Retina (tissue), 1 donor: ENCODE measurements at regions not wholly inside any gene's neighbourhood (a gene's known extent, or its start where the extent isn't known, plus 50 kb on each side); places are given as distances from the start of the nearest gene placed in this dataset.

Experiments used
- DNase-seq: peaks from one replicate; pipeline ENCODE4 v3.0.0-alpha.2; 2016

- DNase-seq: no peak
These were observed 97.2 kb upstream of the MAD2L1 start for GRCh38 chr4:120163895-120164294.

DNA sequence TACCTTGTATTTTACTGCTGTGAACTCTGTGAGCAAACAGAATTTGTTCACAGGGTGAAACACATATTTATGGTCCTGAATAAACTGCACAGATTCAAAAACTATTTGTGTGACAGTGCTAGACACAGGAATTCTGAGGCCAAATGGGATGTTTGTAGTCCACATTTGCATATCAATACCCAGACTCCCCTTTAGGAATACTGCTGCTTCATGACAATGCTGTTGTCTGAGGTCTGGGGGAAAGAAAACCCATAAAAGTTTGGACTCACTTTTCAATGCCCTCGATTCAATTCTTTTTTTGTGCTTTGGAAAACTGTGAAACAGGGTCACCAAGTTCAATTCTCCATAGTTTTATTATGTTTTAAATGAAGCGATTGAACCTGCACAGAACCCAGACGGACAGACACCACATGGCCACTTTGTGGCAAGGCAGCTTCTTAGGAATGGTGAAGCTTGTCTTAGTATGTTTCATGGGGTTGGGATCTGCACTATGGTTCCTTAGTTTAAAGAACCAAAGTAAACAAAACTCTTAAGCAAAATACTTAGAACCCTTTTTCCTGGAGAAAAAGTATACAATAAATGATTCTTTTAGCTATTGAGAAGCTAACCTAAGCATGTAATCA lies 92.3 kb upstream of the MAD2L1 start:
- DNase-seq: peak; percentile 6

DNA sequence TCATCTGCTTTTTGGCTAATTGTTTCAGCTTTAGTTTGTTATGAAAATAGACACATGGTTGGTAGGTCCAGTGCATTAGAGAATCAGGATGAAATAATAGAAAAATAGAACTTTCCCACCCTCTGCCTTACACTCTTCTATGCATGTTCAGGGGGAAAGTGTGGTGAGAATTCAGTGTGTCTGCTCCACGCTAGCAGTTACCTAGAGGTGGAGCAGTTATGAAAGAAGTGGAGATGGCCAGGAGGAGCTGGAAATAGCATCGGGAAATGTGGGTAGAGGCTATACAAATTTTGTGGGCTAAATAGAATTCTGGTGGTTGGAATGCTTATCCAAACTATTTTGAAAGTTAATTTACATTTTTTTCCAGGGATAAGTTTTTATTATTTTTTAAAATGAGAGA lies 91.4 kb upstream of the MAD2L1 start:
- no peak for DNase-seq

GRCh38 chr4:120156120-120156718 lies 89.6 kb upstream of the MAD2L1 start:
- DNase-seq: peak; percentile 50

- DNase-seq: no peak
These were observed 88.6 kb upstream of the MAD2L1 start for GRCh38 chr4:120155287-120155686.

- DNase-seq: no peak
These were observed 78.0 kb upstream of the MAD2L1 start for GRCh38 chr4:120144634-120145033.

DNA sequence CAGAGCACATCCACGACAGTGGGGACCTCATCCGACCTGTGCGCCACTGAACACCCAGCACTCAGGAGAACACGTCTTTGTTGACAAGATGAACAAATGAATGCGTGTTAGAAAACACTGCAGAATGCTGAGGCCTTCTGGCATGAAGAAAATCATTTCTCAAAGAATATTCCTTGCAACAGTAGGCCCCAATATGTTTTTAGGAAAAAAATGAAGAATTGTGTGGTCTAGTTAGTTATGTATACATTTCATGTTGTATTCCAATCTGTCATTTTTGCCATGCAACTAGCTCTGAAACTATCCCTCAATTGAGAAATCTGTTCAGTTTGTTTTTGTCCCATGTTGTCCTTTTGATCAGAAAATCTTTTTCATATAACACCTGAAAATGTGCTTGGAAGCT lies 77.4 kb upstream of the MAD2L1 start:
- no peak for DNase-seq

DNA sequence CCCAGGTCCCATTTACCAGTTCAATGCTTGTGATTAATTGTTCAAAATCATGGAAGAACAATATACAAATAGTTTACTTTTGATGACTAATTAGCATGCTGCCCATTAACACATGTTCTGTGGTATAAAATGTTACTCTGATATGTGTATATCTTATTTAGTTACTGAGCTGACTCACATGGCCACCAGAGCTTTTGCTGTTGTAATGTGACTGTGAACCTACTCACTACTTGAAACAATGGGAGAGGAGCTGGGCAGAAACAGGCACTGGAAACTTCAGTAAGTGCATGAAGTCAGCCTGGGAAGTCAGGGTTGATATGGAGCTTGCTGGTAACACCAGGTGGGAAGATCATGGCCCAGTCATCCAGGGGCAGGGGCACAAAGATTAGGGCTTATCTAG lies 72.7 kb upstream of the MAD2L1 start:
- no peak for DNase-seq

GRCh38 chr4:120132935-120133334 lies 66.3 kb upstream of the MAD2L1 start:
- DNase-seq: no peak

DNA sequence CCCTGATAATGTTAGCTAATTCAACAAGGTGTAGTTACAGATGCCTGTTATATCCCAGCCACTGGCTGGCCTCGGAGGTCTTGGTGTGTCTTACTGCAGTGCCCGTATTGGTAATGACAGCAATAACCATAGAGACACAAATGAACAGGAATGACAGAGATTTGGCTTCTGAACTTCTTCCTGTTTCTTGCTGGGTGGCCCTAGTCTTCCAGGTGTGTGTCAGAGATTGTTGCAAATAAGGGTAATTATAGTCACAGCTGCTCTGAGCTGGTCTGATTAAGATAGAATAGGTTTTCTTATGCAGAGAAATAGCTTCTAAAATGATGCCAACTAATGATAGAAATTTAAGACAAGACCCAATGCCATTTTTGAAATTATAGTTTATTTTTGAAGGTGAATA lies 64.1 kb upstream of the MAD2L1 start:
- no peak for DNase-seq
